ENCODE measurements at regions not wholly inside any gene's neighbourhood (a gene's known extent, or its start where the extent isn't known, plus 50 kb on each side); places are given as distances from the start of the nearest gene placed in this dataset.
"Not testable (repeated sequence)": the region's sequence is repeated elsewhere in the genome, so short reads cannot be mapped to it uniquely, and the experiment has no call there.

GRCh38 chr9:12416716-12417115 lies 276.5 kb upstream of the TYRP1 start:
- no peak for TF ChIP-seq CTCF (IDR thresholded peaks at IDR 0.05; ENCODE audit: extremely low read depth, insufficient read depth, missing control alignments)
- DNase-seq (ENCODE audit: low spot score), result no peak
- in situ Hi-C loops (cut with MboI; ENCODE audit: low pct_unique_long_range_greater_than_20kb, low sequenced_read_pairs, unreplicated experiment), result no loop called here

GRCh38 chr9:12424243-12424642 lies 268.9 kb upstream of the TYRP1 start:
- in situ Hi-C loops (cut with MboI; ENCODE audit: low pct_unique_long_range_greater_than_20kb, low sequenced_read_pairs, unreplicated experiment), result no loop called here
- no peak for TF ChIP-seq CTCF (IDR thresholded peaks at IDR 0.05; ENCODE audit: extremely low read depth, insufficient read depth, missing control alignments)
- no peak for DNase-seq (ENCODE audit: low spot score)

- in situ Hi-C loops (cut with MboI; ENCODE audit: low pct_unique_long_range_greater_than_20kb, low sequenced_read_pairs, unreplicated experiment), result no loop called here
- TF ChIP-seq CTCF (IDR thresholded peaks at IDR 0.05; ENCODE audit: extremely low read depth, insufficient read depth, missing control alignments), result no peak
- peak; percentile 2 for DNase-seq (ENCODE audit: low spot score)
These were observed 267.0 kb upstream of the TYRP1 start for GRCh38 chr9:12425878-12426864.

GRCh38 chr9:12439267-12439666 lies 253.9 kb upstream of the TYRP1 start:
- in situ Hi-C loops (cut with MboI; ENCODE audit: low pct_unique_long_range_greater_than_20kb, low sequenced_read_pairs, unreplicated experiment), result no loop called here
- TF ChIP-seq CTCF (IDR thresholded peaks at IDR 0.05; ENCODE audit: extremely low read depth, insufficient read depth, missing control alignments), result no peak

GRCh38 chr9:12441080-12441479 lies 252.1 kb upstream of the TYRP1 start:
- in situ Hi-C loops (cut with MboI; ENCODE audit: low pct_unique_long_range_greater_than_20kb, low sequenced_read_pairs, unreplicated experiment), result not testable (repeated sequence)

More at GRCh38 chr9:12439267-12439666, 253.9 kb upstream of the TYRP1 start:
- DNase-seq (ENCODE audit: low spot score), result no peak

GRCh38 chr9:12441506-12441905 lies 251.7 kb upstream of the TYRP1 start:
- in situ Hi-C loops (cut with MboI; ENCODE audit: low pct_unique_long_range_greater_than_20kb, low sequenced_read_pairs, unreplicated experiment), result no loop called here
- no peak for TF ChIP-seq CTCF (IDR thresholded peaks at IDR 0.05; ENCODE audit: extremely low read depth, insufficient read depth, missing control alignments)
- no peak for DNase-seq (ENCODE audit: low spot score)

More at GRCh38 chr9:12441080-12441479, 252.1 kb upstream of the TYRP1 start:
- not testable (repeated sequence) for DNase-seq (ENCODE audit: low spot score)

GRCh38 chr9:12448246-12448645 lies 244.9 kb upstream of the TYRP1 start:
- DNase-seq (ENCODE audit: low spot score), result no peak
- in situ Hi-C loops (cut with MboI; ENCODE audit: low pct_unique_long_range_greater_than_20kb, low sequenced_read_pairs, unreplicated experiment), result no loop called here
- no peak for TF ChIP-seq CTCF (IDR thresholded peaks at IDR 0.05; ENCODE audit: extremely low read depth, insufficient read depth, missing control alignments)

Data from GM13977 (cell line).